ENCODE measurements at regions not wholly inside any gene's neighbourhood (a gene's known extent, or its start where the extent isn't known, plus 50 kb on each side); places are given as distances from the start of the nearest gene placed in this dataset.
A peak's percentile ranks its signal among the peaks of the same experiment; 100 is the strongest.

GRCh38 chr10:130742941-130743675, 568.4 kb downstream of the TCERG1L start:
- no peak overlapping the region for H3K27ac ChIP-seq
- peaks cover 0 to 16% (median 0%) of the 10 kb centered on the region in 7 donors for H3K27me3 ChIP-seq (replicated peaks in 1 of 7)
- intact Hi-C loops (cut with DNase I; ENCODE audit: low total_unique reads) = no loop called here
- no peaks in the 10 kb centered on the region for H3K4me1 ChIP-seq
- H3K9me3 ChIP-seq = no peaks in the 10 kb centered on the region
- TF ChIP-seq CTCF (IDR thresholded peaks at IDR 0.05 in 8 of 11, conservative IDR thresholded peaks at IDR 0.05 in 3 of 11) (no peak), POLR2AphosphoS5 (IDR thresholded peaks at IDR 0.05) (no peak), POLR2A (IDR thresholded peaks at IDR 0.05) (no peak)
- no peaks in the 10 kb centered on the region for H3K36me3 ChIP-seq
- DNase-seq = peak; percentile 37
- no peak overlapping the region for H3K4me3 ChIP-seq
- 75 to 82% (median 77%) methylated on average over 16 of the region's 16 CpGs for WGBS, 5 donors

DNA sequence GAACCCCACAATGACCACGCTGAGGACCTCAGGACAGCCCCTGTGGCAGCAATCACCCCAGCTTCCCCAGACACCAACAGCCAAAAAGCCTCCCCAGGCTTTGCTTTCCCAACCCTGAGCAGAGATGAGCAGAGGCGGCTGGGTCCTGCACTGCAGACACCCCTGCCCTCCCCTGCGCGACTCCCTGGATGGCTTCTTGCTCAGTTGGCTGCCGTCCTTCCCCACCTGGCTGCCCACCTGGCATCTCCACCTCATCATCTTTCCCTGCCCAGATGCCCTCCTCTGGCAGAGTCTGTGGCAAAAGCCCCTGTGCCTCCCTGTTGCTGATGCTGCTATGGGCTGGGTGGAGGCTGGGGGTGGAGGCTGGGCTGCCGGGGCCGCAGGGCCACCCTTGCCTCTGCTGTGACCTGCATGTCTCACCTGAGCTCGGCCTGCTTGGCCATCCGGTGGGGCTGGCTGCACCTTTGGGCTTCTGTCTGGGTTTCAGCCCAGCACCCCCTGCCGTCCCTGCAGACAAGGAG, 567.7 kb downstream of the TCERG1L start:
- 78 to 89% (median 85%) methylated on average over 10 of the region's 10 CpGs for WGBS, 5 donors
- H3K27me3 ChIP-seq (replicated peaks in 1 of 7) = peaks cover 0 to 10% (median 0%) of the 10 kb centered on the region in 7 donors
- no peak overlapping the region for H3K27ac ChIP-seq
- intact Hi-C loops (cut with DNase I; ENCODE audit: low total_unique reads) = no loop called here
- H3K36me3 ChIP-seq = no peaks in the 10 kb centered on the region
- no peak overlapping the region for H3K4me3 ChIP-seq
- H3K4me1 ChIP-seq = no peaks in the 10 kb centered on the region
- DNase-seq = peak; percentile 71
- TF ChIP-seq POLR2A (IDR thresholded peaks at IDR 0.05) (no peak), POLR2AphosphoS5 (IDR thresholded peaks at IDR 0.05) (no peak), CTCF (IDR thresholded peaks at IDR 0.05 in 8 of 11, conservative IDR thresholded peaks at IDR 0.05 in 3 of 11) (no peak)
- no peaks in the 10 kb centered on the region for H3K9me3 ChIP-seq

DNA sequence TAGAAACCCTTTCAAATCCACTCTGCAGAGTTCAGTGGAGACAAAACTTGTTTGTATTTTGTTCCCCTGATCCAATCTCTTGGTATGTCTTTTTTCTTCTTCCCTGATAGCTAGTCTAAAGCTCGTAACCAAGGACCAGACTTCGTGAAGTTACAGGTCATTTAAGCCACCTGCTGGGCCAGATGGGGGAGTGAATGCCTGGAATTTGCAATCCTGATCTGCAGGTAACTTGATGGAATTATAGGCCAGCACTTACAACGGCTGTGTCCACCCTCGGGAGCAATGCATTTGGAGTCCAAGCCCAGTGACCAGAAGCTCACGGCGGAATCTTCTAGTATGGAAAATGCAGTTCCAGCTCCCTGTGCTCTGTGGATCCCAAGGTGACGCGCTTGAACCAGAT, 566.9 kb downstream of the TCERG1L start:
- TF ChIP-seq CTCF (IDR thresholded peaks at IDR 0.05 in 8 of 11, conservative IDR thresholded peaks at IDR 0.05 in 3 of 11) (no peak), POLR2AphosphoS5 (IDR thresholded peaks at IDR 0.05) (no peak), POLR2A (IDR thresholded peaks at IDR 0.05) (no peak)
- peak; percentile 12 for DNase-seq
- H3K27me3 ChIP-seq (replicated peaks in 1 of 7) = peaks cover 0 to 10% (median 0%) of the 10 kb centered on the region in 7 donors
- H3K4me1 ChIP-seq = no peaks in the 10 kb centered on the region
- no peaks in the 10 kb centered on the region for H3K36me3 ChIP-seq
- 61 to 73% (median 66%) methylated on average over 8 of the region's 8 CpGs for WGBS, 5 donors
- no peaks in the 10 kb centered on the region for H3K9me3 ChIP-seq
- H3K27ac ChIP-seq = no peak overlapping the region
- H3K4me3 ChIP-seq = no peak overlapping the region
- intact Hi-C loops (cut with DNase I; ENCODE audit: low total_unique reads) = no loop called here

DNA sequence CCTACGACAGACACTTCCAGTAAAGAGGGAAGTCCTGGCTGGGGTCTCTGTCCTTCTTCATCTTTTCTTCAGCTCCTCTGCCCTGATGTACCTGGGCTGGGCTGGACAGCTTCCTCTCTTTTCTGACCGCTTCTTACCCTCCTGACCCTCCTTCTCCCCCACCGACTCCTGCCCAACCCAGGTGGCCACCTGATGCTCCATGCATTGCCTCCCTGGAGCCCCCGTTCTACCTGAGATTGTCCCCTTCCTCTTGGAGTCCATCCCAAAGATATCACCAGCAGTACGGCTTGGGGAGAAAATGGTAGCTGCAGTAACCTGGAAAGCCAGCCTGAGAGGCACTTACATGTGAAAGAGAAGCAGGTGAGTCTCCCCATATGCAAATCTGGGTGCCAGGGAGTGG, 566.3 kb downstream of the TCERG1L start:
- no peak for TF ChIP-seq POLR2AphosphoS5 (IDR thresholded peaks at IDR 0.05)
- Histone ChIP-seq H3K27me3 (replicated peaks in 1 of 7) (peaks cover 0 to 10% (median 0%) of the 10 kb centered on the region in 7 donors), H3K27ac (no peak overlapping the region), H3K4me1 (no peaks in the 10 kb centered on the region), H3K9me3 (no peaks in the 10 kb centered on the region), H3K4me3 (no peak overlapping the region), H3K36me3 (no peaks in the 10 kb centered on the region)
- WGBS, 5 donors = 50 to 60% (median 58%) methylated on average over 5 of the region's 5 CpGs
- peak; percentile 59 for DNase-seq
- intact Hi-C loops (cut with DNase I; ENCODE audit: low total_unique reads) = no loop called here
